IPS DF 19.7 (cell line): ENCODE measurements at regions not wholly inside any gene's neighbourhood (a gene's known extent, or its start where the extent isn't known, plus 50 kb on each side); places are given as distances from the start of the nearest gene placed in this dataset.
"Not testable (repeated sequence)": the region's sequence is repeated elsewhere in the genome, so short reads cannot be mapped to it uniquely, and the experiment has no call there.

Source experiments
- DNase-seq: peaks from one replicate; pipeline ENCODE4 v3.0.0-alpha.2; 2013; ENCODE audit warnings: low read depth, low spot score

DNA sequence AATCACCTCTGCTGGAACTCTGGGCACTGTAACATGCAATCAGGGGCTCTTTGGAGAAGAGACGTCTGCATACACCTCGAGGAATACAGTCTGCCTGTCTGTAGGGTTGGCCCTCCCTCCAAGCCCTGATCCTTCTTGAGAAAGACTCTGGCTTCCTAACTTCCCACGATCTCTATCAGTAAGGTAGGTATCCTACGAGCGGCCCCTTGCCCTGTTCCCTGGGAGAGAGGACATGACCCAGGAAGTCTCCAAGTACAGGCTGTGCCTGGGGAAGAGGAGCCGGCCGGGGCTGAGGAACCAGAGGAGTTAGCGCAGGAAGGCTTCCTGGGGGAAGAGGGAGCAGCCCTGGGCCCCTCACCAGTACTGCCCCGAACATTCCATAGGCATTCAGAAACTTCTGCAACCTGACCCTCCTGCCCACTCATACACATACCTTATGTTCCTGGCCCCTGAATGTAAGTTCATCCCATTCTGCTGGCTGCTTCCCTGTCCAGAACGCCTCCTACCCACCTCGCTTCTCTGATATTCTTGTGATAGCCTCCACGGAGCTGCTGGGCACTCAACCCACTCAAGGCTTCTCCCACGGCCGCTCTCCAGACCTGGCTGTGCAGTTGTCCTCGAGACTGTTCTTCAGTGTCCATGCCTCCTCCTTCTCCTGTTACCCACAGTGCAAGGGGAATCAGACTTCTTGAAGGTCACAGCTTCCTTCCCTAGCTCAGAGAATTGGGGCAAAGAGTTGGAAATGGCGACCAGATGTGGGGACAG is 116.1 kb downstream of the CYP26B1 start:
- no peak for DNase-seq

DNA sequence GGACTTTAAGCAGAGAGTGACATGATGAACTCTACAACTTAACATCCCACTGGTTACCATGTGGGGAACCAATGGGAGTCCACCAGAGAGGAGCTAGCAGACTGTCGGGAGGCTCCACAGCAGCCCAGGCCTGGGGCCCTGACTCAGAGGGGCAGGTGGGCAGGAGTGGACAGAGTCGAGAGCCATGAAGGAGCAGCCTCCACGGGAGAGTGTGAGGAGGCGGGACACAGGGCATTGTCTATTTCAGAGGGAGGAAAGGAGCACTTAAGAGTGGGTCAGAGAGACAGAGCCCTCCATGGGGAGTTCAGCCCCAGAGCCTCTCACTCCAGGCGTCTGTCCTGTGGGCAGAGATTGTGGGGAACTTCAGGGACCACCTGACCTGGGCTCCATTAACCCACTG is 118.7 kb downstream of the CYP26B1 start:
- no peak for DNase-seq

DNA sequence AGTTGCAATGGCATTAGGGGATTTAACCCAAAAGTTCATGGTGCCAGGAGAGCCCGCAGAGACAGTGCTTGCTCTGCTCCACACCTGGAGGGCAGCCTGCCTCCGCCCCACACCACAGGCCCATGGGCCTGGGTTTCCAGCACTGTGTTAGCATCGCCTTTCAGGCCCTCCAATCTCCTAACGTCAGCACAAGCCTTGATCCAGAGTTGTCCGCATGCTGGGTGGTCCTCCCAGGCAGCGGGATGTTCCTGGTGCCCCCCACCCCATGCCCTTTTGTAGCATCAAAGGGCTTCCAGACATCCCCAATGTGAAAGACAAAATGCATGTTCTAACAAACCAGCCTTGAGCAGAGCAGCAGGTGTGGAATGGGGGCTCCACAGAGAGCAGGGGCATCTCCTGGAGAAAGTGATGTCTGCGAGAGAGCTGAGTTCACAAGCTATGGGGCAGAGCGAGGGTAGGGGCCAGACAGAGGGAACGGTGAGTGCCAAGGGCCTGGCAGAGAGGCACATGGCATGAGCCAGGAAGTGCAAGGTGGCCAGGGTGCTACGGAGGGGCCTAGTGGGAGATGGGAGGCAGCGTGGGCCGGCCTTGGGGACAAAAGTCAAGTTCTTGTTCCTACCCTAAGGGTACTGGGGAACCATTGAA is 119.2 kb downstream of the CYP26B1 start:
- DNase-seq, result no peak

DNA sequence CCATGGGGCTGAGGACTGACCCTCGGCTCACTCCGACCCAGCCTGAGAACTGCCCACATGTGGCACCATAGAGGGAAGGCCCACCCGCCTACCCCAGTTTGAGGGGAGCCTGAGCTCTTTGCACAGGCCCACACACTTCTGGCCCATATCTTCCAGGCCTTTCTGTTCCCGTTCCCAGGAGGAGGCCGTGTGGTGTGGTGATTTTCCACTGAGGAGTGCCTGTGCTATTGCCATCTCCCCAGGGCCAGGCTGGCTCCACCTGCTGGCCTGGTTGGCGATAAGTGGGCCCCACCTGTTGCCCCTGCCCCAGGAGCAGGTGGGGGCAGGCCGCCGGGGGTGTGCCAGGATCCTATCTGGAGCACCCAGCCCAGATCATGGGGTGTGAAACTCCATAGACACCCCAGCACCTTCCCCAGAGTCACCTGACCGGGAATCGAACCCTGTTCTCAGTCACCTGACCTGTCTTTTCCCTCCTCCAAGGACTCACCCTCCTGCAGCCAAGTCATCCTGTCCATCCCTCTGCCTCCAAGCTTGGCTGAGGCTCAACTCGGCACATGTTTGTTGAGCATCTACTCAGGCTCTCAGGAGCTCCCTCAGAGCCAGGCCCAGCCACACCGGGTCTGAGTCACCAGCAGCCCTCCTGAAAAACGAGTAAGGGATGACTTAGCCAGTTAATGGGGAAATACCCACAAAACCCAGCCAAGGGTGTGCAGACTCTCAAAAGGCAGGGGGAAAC is 120.1 kb downstream of the CYP26B1 start:
- no peak for DNase-seq

DNA sequence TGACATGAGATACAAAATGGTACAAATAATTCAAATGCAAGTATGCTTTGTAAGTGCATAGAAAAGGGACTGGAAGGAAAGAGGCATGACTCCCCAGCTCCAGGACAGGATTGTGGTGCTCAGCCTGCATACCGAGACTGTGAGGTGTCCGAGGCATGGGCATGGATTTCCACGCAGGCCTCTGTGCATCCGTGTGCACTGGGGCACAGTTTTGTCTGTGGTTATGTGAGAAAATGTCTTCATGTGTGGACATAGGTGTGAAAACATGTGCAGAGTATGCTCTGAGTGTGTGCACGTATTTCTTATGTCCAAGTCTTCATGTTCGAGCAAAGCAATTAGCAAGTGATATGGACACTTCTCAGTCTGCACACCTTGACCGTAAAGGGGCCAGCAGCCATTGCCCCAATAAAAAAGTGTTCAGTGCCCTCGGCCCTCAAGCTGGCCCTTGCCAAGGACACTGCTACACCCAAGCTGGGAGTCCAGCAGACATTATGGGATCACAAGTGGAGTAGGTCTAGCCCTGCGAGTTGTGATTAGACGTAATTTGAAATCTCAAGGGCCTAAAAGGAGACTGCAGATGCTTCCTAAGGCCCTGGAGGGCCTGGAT is 120.7 kb downstream of the CYP26B1 start:
- DNase-seq, result no peak

DNA sequence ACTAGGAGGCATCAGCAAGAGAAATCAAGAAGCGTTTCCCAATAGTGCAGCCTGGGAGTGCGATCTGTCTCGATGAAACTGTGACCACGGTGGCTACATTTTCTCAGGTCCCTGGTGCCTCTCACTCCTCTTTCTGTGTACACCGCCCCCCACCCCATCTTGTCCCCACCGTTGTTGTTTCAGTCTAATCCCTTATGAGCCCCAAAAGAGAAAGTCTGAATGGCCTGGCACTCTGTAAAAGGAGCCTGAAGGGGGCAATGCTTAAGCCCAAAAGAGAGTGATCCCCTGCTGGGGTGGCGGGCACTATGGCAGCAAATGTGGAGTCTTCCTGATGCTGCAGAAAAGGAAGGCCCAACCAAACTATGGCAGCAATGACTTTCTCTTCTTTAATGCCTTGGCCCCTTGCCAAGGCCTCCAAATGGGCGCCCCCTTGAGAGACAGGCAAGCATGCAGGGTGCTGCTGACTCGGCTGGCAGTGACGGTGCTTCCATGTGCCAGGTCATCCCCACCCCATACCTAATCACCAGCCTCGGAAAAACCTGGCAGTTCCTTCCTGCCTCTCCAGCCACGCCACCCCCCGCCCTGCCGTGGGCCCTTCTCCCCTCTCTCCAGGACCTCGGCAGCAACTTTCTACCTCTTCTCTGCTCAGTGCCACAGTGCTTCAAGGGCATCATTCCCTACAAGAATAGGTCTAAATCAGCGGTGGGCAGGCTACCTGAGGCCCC is 123.0 kb downstream of the CYP26B1 start:
- DNase-seq, result no peak

DNA sequence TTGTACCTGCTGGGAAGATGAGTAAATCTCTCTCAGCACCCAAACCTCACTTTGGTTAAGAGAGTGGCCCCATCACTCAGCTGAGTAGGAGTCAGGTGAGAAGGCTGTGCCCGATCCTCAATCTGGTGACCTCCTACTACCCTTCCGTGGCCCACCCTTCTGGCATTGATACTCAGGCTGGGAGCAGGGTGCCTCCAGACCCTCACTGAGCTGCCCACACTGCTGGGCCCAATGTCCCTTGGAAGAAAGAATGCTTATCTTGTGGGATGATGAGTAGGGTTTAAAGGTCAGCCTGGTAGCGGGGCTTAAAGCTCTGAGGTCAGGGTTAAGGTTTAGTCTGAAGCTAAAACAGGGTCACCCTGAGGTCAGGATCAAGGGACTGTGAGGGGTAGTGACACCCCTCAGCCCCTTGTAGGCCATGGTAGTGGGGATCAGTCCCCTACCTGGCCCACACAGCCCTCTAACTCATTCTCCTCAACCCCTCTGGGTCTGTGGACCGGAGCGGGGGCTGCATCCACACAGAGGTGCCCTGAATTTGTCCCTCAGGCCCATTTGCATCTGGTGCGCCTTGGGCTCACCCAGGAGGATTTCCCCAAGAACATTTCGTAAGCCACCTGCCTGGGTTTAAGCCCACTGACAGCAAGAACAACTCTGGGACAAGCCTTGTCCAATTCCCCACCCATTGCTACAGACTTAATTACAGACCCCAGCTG is 123.8 kb downstream of the CYP26B1 start:
- no peak for DNase-seq

DNA sequence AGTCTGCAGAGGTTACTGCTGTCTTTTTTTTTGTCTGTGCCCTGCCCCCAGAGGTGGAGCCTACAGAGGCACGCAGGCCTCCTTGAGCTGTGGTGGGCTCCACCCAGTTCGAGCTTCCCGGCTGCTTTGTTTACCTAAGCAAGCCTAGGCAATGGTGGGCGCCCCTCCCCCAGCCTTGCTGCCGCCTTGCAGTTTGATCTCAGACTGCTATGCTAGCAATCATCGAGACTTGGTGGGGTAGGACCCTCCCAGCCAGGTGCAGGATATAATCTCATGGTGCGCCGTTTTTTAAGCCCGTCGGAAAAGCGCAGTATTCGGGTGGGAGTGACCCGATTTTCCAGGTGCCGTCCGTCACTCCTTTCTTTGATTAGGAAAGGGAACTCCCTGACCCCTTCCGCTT is 126.3 kb downstream of the CYP26B1 start:
- DNase-seq, result not testable (repeated sequence)

DNA sequence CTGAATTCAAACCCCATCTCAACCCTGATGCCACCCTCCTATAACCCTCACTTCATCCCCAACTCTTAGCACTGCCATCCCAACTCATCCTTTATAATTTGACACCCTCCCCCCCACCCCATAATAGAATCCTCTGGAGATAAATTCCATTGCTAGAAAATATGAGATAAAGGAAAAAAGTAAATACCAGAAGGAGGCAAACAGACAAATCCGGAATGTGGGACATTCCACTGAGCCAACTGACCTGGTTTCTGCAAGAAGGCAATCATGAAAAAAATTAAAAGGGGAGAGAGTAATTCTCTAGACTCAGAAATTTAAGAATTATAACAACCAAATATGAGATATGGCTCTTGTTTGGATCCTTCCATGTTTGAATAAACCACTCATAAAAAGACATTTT is 132.4 kb downstream of the CYP26B1 start:
- DNase-seq, result no peak

DNA sequence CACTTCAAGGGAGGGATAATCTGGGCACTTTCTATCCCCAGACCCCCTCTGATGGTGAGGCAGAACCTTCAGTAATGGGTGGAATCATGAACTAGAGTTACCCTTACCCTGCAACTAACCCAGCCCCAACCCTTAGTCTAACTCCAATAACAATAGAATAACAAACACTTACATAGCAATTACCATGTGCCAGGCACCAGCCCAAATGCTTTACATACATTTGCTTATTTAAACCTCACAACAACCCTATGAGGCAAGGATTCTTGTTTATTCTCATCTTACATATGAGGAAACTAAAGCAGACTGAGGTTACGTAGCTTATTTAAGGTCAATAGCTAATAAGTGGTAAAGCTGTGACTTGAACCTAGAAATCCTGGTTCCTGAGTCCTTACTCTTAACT is 132.8 kb downstream of the CYP26B1 start:
- no peak for DNase-seq

DNA sequence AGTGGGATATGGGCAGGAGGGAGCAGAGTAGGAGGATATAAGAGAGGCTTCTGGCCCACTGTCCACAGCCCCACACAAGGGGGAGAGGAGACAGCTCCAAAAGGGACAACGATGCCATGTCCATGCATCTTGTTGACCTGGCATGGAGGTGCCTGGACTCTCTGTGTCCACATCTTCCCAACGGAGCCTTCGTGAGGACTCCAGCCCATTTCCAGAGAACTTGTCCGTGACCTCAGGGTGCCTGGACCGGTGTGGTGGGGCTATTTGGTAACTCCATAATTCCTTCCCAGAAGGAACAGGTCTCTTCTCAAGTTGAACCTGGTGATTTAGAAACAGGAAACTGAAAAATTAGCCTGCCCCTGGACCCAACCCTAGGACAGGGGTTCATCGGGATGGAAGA is 133.9 kb downstream of the CYP26B1 start:
- no peak for DNase-seq

DNA sequence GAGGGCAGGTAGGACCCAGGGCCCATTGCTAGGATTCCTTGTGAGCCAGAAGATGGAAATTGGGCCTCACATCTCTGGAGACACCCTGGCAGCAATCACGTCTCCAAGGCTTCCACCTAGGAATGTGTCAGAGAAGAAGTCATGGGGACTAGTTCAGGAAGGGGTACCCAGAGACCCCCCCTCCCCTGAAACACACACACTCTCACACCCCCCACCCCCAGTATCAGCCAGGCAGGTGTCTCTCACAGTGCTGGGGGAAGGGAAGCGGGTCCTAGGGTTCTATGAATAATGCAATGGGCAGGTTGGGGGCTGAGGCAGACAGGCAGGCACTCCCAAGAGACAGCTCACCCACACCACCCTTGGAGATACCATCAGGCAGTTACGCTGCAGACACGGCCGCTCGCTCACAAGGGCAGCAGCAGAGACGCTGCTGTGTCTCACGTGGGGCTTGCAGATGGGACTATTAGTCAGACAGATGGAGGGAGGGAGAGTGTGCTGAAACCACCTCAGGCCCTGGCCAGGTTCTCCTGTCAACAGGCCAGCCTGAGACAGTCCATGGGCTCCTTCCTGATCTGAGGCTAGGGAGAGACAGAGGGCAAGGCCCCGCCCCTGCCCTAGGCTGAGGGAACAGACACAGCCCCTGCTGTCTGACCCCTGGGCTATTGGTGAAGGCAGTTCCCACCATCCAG is 134.6 kb downstream of the CYP26B1 start:
- no peak for DNase-seq

DNA sequence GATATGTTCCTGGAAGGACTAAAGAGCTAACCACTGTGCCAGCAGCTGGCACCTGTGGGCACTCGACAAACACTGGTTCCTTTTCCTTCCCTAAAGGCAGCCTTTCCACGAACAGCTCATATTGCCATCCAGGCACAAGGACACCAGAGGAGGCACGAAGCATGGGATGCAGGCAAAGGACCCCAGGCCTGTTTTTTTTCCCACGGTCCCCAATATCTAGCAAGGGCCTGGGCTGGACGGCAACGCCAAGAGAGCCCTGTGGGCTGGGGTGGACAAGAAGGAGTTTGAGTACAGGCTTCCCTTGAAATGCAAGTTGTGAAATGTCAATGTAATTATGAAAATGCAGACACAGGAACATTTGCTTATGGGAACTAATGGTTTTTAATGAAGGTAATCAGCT is 135.9 kb downstream of the CYP26B1 start:
- DNase-seq, result no peak

DNA sequence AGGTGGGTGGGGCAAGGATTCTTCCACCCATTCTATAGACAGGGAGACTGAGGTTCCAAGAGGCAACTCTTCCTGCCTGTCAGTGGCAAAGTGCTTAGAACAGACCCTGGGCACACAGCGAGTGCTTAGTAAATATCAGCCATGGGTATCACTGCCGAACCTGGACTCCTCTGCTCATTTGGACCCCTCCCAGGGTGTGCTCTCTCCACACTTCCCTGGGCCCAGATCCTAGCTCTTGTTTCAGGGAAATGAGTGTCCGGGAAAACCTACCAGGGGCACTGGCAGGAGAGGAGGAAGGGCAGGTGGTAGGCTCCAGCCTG is 136.3 kb downstream of the CYP26B1 start:
- no peak for DNase-seq

DNA sequence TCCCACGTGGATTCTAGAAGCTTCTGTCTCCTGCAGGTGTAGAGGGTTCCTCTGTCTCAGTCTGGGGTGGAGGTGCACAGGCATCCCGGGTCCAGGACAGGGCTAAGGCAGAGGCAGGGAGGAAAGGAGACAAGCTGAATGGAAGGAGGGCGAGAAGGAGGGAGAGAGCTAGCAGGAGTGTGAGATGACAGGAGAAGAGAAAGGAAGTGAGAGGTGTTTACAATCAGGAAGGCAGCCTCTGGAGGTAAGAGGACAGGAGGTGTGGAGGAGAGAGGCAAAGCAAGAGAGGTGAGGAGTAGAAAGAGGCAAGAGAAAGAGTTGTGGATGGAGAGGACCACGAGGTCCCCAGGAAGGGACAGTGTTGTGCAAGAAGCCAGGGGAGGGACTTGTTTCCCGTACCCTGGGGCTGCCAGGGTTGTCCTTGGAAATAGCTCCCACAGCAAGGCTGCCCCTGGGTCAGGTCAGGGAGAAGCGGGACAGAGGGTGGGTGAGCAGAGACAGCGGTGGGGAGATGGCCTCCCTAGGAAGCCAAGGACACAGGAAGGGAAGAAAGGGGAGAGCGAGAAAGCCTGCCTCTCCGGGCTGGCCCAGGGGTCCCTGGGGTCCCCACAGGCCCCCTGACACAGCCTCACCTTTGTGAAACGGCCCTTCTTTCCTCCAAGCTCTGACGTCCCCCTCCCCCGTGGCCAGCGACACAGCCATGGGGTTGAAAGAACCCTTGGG is 136.9 kb downstream of the CYP26B1 start:
- DNase-seq, result no peak

DNA sequence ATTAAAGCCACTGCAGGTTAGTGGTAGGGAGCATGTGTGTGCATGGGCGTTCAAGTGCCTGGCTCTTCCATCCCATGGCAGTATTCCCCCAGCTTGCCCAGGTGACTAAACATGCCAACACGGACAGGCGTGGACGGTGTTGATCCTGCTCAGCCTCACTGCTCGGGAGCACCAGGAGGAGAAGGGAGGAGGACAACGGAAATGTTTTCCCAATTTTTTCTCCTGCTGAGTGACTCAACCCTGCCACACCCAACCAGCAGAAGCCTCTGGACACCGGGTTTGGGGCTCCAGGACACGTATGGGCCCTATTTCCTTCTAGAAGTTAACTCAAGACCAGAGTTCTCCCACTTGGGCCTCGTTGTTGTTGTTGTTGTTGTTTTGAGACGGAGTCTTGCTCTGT is 139.1 kb downstream of the CYP26B1 start:
- DNase-seq, result no peak

DNA sequence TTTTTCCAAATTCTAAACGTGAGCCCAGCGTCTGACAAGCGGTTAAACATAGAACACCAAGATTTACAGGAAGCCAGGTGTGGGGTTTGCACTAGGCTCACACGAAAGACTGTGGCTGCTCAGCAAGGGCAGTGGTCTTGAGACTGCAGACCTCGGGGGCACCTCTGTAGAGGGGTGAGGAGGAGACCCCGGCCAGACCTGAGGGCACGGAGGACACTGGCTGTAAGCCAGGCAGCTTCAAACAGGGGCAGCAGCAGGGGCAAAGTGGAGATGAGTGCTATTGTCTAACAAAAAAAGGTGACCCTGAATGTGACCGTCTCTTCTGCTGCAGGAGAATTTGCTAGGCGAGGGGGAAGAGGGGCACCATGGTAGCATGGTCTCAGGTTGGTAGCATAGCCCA is 140.3 kb downstream of the CYP26B1 start:
- no peak for DNase-seq

DNA sequence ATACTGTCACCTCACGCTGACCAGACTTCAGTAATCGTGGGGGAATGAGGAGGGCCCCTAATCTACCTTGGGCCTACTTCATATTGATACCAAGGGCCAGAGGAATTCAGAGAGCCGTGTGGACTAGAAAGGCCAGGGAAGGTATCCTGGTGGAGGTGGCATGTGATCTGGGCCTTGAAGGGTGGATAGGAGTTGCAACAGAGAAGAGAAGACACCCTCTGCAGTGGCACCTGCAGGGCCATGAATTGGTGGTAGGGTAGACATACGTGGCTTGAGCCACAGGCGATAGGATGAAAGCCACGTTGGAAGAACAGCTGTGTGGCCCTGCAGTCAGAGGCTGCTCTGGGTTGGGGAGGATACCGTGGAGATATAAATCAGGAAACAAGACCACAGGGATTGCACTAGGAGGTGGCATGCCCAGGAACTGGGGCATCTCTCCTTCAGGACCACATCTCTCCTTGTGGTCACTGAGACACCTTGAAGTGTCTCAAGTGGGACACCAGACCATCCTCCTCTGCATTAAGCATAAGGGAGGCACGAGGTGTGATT is 141.4 kb downstream of the CYP26B1 start:
- DNase-seq, result no peak

DNA sequence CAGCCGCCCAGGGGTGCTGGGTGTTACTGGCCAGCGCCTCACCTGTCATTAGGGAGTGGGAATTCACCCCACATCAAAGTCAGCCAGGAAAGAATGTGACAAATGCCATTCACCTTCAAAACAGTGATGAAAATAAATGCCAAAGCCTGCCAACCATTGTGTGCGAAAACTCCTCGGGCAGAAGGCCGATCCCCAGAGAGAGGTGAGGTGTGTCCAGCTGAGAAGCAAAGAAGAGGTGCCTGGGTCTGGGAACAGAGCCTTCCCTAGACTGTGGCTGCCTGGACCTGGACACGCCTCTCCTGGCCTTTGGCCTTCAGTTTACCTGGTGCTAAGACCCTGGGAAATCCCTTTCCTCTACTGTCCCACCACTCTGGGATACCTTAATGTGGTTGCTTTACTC is 142.7 kb downstream of the CYP26B1 start:
- DNase-seq, result no peak
